Skeletal muscle satellite cell (primary cell): ENCODE measurements at regions not wholly inside any gene's neighbourhood (a gene's known extent, or its start where the extent isn't known, plus 50 kb on each side); places are given as distances from the start of the nearest gene placed in this dataset. TPM values are rescaled to one million over a fixed set of nuclear protein-coding genes. Genes with fewer than 3 reads are reported as not detected.
"Not testable (repeated sequence)": the region's sequence is repeated elsewhere in the genome, so short reads cannot be mapped to it uniquely, and the experiment has no call there.

Experiments
- H3K27me3 ChIP-seq: 2 replicates; pipeline ENCODE4 v1.7.0; 2013; ENCODE audit warnings: low read length; ENCODE audit not compliant: control insufficient read depth, insufficient read depth
- H3K36me3 ChIP-seq: 2 replicates; pipeline ENCODE4 v1.7.0; 2013; ENCODE audit warnings: mild to moderate bottlenecking, control low read depth, low read length; ENCODE audit not compliant: insufficient read depth
- H3K4me1 ChIP-seq: 2 replicates; pipeline ENCODE4 v1.7.0; 2013; ENCODE audit warnings: low read length; ENCODE audit not compliant: control insufficient read depth, insufficient read depth
- H3K4me2 ChIP-seq: 2 replicates; pipeline ENCODE4 v1.7.0; 2013; ENCODE audit warnings: mild to moderate bottlenecking, low read length
- H3K4me3 ChIP-seq: 2 replicates; pipeline ENCODE4 v1.7.0; 2013; ENCODE audit warnings: low read length
- H3K9ac ChIP-seq: 2 replicates; pipeline ENCODE4 v1.7.0; 2013; ENCODE audit warnings: mild to moderate bottlenecking, low read depth, low read length, moderate library complexity
- H3K9me3 ChIP-seq: replicated peaks from 2 replicates; pipeline ENCODE4 v1.7.0; 2013; ENCODE audit warnings: mild to moderate bottlenecking, control low read depth, low read length
- small RNA-seq: library from RNA; depleted of rRNA; stranded (forward); fragments of <200 nt; gene quantifications from one replicate; pipeline ENCODE3, GENCODE V24; 2012

- H3K27me3 ChIP-seq = no peaks in the 10 kb centered on the region
- H3K4me2 ChIP-seq = no peak overlapping the region
- H3K9me3 ChIP-seq = no peaks in the 10 kb centered on the region
- H3K9ac ChIP-seq = no peak overlapping the region
- no peaks in the 10 kb centered on the region for H3K4me1 ChIP-seq
- H3K36me3 ChIP-seq = no peaks in the 10 kb centered on the region
- no peak overlapping the region for H3K4me3 ChIP-seq
Measured at GRCh38 chr17:43312011-43312410, 78.2 kb upstream of the RNU2-1 start.

GRCh38 chr17:43309505-43310332 is 75.9 kb upstream of the RNU2-1 start:
- no peak overlapping the region for H3K9ac ChIP-seq
- H3K4me2 ChIP-seq = no peak overlapping the region
- no peaks in the 10 kb centered on the region for H3K27me3 ChIP-seq
- H3K4me3 ChIP-seq = no peak overlapping the region
- H3K36me3 ChIP-seq = no peaks in the 10 kb centered on the region
- no peaks in the 10 kb centered on the region for H3K9me3 ChIP-seq
- no peaks in the 10 kb centered on the region for H3K4me1 ChIP-seq

DNA sequence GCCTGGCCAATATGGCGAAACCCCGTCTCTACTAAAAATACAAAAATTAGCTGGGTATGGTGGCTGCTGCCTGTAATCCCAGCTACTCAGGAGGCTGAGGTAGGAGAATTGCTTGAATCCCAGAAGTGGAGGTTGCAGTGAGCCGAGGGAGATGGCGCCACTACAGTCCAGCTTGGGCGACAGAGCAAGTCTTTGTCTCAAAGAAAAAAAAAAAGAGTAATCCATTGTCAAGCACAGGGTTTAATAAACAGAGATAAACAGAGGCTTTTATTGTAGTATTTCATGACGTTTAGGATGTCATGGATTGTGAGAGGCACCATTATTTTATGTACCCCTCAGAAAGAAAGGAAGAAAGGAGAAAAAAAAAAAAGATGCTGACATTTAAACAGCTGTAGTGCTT is 75.2 kb upstream of the RNU2-1 start:
- Histone ChIP-seq H3K9ac (no peak overlapping the region), H3K4me1 (no peaks in the 10 kb centered on the region), H3K9me3 (no peaks in the 10 kb centered on the region), H3K27me3 (no peaks in the 10 kb centered on the region), H3K36me3 (no peaks in the 10 kb centered on the region), H3K4me2 (no peak overlapping the region), H3K4me3 (no peak overlapping the region)

DNA sequence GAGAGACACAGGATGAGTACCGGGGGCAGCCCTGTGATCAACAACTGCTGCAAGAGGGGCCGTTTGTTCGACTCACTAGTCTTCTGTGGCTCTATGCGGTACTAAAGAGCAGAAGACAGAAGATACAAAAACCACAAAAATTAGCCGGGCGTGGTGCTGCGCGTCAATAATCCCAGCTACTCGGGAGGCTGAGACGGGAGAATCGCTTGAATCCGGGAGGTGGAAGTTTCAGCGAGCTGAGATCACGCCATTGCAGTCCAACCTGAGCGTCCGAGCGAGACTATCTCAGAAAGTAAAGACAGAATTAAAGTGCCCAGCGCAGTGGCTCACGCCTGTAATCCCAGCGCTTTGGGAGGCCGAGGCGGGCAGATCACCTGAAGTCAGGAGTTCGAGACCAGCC is 71.0 kb upstream of the RNU2-1 start:
- not testable (repeated sequence) for H3K9ac ChIP-seq, H3K4me3 ChIP-seq, H3K9me3 ChIP-seq, H3K4me1 ChIP-seq, H3K36me3 ChIP-seq, H3K27me3 ChIP-seq, H3K4me2 ChIP-seq

DNA sequence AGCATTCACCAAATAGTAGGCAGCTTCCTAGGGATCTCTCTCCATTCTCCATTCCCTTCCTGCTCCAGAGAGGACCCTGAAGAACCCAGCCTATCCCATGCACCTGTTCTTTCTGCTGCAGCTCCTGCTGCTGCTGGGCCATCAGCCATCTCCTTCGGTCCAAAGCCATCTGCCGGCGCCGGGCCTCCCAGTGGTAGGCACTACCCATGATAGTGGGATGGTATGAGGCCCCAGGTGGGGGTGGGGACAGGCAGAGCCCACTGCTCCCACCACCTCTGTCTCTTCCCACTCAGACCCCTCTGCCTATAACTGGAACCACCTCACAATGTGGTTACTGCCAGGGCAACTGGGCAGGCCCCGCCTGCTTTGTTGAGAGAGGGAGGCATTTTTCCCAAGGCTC is 69.3 kb upstream of the RNU2-1 start:
- not testable (repeated sequence) for H3K4me1 ChIP-seq, H3K4me2 ChIP-seq

DNA sequence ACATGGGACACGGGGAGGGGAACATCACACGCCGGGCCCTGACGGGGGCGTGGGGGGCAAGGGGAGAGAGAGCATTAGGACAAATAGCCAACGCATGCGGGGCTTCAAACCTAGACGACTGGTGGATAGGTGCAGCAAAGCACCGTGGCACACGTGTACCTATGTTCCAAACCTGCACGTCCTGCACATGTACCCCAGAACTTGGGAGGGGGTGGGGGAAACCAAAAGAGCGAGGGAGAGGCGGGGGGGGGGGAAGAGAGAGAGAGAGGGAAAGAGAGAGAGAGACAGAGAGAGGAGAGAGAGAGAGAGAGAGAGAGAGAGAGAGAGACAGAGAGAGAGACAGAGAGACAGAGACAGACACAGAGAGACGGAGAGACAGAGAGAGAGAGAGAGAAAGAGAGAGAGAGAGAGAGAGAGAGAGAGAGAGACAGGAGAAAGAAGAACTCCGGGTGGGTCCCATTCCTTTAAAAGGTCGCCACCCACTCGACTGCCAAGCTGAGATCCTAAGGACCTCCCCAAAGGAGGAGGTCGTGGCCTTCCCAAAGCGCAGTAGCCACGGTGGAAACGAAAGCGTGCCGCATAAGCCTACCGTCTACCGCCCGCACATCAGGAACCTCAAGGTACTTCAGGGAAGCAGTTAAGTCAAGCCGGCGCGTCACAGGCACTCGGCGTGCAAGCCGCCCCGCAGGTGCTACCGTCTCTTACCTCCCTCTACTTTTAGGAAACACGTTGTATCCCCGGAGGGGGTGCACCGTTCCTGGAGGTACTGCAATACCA is 65.7 kb upstream of the RNU2-1 start:
- not testable (repeated sequence) for H3K9ac ChIP-seq, H3K9me3 ChIP-seq, H3K36me3 ChIP-seq, H3K4me1 ChIP-seq, H3K4me2 ChIP-seq, H3K4me3 ChIP-seq, H3K27me3 ChIP-seq

More for the DNA sequence above, 69.3 kb upstream of the RNU2-1 start:
- not testable (repeated sequence) for H3K9me3 ChIP-seq, H3K9ac ChIP-seq, H3K4me3 ChIP-seq, H3K36me3 ChIP-seq, H3K27me3 ChIP-seq

DNA sequence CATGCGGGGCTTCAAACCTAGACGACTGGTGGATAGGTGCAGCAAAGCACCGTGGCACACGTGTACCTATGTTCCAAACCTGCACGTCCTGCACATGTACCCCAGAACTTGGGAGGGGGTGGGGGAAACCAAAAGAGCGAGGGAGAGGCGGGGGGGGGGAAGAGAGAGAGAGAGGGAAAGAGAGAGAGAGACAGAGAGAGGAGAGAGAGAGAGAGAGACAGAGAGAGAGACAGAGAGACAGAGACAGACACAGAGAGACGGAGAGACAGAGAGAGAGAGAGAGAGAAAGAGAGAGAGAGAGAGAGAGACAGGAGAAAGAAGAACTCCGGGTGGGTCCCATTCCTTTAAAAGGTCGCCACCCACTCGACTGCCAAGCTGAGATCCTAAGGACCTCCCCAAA is 55.9 kb upstream of the RNU2-1 start:
- not testable (repeated sequence) for H3K4me1 ChIP-seq, H3K4me3 ChIP-seq, H3K27me3 ChIP-seq, H3K9me3 ChIP-seq, H3K4me2 ChIP-seq, H3K9ac ChIP-seq, H3K36me3 ChIP-seq

DNA sequence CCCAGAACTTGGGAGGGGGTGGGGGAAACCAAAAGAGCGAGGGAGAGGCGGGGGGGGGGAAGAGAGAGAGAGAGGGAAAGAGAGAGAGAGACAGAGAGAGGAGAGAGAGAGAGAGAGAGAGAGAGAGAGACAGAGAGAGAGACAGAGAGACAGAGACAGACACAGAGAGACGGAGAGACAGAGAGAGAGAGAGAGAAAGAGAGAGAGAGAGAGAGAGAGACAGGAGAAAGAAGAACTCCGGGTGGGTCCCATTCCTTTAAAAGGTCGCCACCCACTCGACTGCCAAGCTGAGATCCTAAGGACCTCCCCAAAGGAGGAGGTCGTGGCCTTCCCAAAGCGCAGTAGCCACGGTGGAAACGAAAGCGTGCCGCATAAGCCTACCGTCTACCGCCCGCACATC is 49.8 kb upstream of the RNU2-1 start:
- not testable (repeated sequence) for H3K9me3 ChIP-seq, H3K4me1 ChIP-seq

More for the DNA sequence above, 49.8 kb upstream of the RNU2-1 start:
- not testable (repeated sequence) for H3K4me3 ChIP-seq, H3K4me2 ChIP-seq, H3K36me3 ChIP-seq, H3K9ac ChIP-seq, H3K27me3 ChIP-seq

Small RNAs in the stretch of these regions (small RNA-seq; reads per million reads assigned to genes)
- not detected for gene RF00004
